ENCODE measurements at regions not wholly inside any gene's neighbourhood (a gene's known extent, or its start where the extent isn't known, plus 50 kb on each side); places are given as distances from the start of the nearest gene placed in this dataset.
"Not testable (repeated sequence)": the region's sequence is repeated elsewhere in the genome, so short reads cannot be mapped to it uniquely, and the experiment has no call there.

DNA sequence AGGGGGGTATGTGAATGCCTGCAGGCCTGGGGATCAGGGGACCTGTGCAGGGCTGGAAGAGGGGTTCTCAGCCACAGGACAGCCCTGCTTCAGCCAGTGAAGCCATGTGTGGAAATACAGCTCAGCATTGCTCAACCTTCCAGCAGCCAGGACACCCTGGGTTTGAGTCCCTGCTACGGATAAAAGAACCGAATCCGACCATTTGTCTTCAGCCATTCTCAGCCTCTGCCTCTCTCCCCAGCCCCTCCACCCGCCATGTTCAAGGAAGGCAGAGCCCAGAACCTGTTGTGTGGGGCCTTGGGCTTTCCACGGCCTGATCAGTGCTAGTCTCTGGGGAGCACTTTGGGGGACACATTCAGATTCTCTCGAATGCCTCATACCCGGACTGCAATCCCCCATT, 337.5 kb downstream of the PREX1 start:
- TF ChIP-seq, protein P1, sequence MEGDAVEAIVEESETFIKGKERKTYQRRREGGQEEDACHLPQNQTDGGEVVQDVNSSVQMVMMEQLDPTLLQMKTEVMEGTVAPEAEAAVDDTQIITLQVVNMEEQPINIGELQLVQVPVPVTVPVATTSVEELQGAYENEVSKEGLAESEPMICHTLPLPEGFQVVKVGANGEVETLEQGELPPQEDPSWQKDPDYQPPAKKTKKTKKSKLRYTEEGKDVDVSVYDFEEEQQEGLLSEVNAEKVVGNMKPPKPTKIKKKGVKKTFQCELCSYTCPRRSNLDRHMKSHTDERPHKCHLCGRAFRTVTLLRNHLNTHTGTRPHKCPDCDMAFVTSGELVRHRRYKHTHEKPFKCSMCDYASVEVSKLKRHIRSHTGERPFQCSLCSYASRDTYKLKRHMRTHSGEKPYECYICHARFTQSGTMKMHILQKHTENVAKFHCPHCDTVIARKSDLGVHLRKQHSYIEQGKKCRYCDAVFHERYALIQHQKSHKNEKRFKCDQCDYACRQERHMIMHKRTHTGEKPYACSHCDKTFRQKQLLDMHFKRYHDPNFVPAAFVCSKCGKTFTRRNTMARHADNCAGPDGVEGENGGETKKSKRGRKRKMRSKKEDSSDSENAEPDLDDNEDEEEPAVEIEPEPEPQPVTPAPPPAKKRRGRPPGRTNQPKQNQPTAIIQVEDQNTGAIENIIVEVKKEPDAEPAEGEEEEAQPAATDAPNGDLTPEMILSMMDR (IDR thresholded peaks at IDR 0.05; ENCODE audit: low read depth, low read length), result not testable (repeated sequence)
- TF ChIP-seq POLR2A (IDR thresholded peaks at IDR 0.05; ENCODE audit: extremely low read depth, insufficient read length), result not testable (repeated sequence)
